KG1 (cell line): ENCODE measurements at regions not wholly inside any gene's neighbourhood (a gene's known extent, or its start where the extent isn't known, plus 50 kb on each side); places are given as distances from the start of the nearest gene placed in this dataset.
"Not testable (repeated sequence)": the region's sequence is repeated elsewhere in the genome, so short reads cannot be mapped to it uniquely, and the experiment has no call there.

Experiments used
- DNase-seq: peaks from one replicate; lab custom pipeline; 2025; lab: John Stamatoyannopoulos, UW

GRCh38 chr16:17556276-17557052, 85.7 kb upstream of the XYLT1 start:
- no peak for DNase-seq

- no peak for DNase-seq
Measured at GRCh38 chr16:17555176-17555575, 84.4 kb upstream of the XYLT1 start.

GRCh38 chr16:17552351-17552750, 81.6 kb upstream of the XYLT1 start:
- DNase-seq: no peak

GRCh38 chr16:17551682-17552081, 80.9 kb upstream of the XYLT1 start:
- DNase-seq: not testable (repeated sequence)

GRCh38 chr16:17548825-17549224, 78.1 kb upstream of the XYLT1 start:
- DNase-seq: no peak

GRCh38 chr16:17544785-17545184, 74.0 kb upstream of the XYLT1 start:
- no peak for DNase-seq

- no peak for DNase-seq
Measured at GRCh38 chr16:17544304-17544703, 73.5 kb upstream of the XYLT1 start.

- no peak for DNase-seq
Measured at GRCh38 chr16:17543073-17543472, 72.3 kb upstream of the XYLT1 start.

GRCh38 chr16:17541324-17541723, 70.6 kb upstream of the XYLT1 start:
- no peak for DNase-seq

GRCh38 chr16:17538927-17539326, 68.2 kb upstream of the XYLT1 start:
- DNase-seq: no peak

- no peak for DNase-seq
Measured at GRCh38 chr16:17532338-17532995, 61.7 kb upstream of the XYLT1 start.

GRCh38 chr16:17529982-17530760, 59.4 kb upstream of the XYLT1 start:
- no peak for DNase-seq

- DNase-seq: no peak
Measured at GRCh38 chr16:17526956-17527937, 56.5 kb upstream of the XYLT1 start.

GRCh38 chr16:17524656-17525055, 53.9 kb upstream of the XYLT1 start:
- DNase-seq: no peak

GRCh38 chr16:17520561-17520960, 49.8 kb upstream of the XYLT1 start:
- no peak for DNase-seq
